Tibial nerve (tissue), 4 donors: ENCODE measurements at regions not wholly inside any gene's neighbourhood (a gene's known extent, or its start where the extent isn't known, plus 50 kb on each side); places are given as distances from the start of the nearest gene placed in this dataset.

Experiments used
- EP300 ChIP-seq, 2 donors: sonication (generic); formaldehyde crosslinking; IDR thresholded peaks; one replicate each; pipeline ENCODE4 v1.6.1; 2017; ENCODE audit warnings: antibody characterized with exemption in 2 of 2, mild to moderate bottlenecking in 1 of 2
- POLR2A ChIP-seq, 2 donors: fragments of 450-650 bp; IDR thresholded peaks; one replicate each; pipeline ENCODE4 v1.6.1; 2017; ENCODE audit warnings: antibody characterized with exemption in 2 of 2, mild to moderate bottlenecking in 2 of 2, moderate library complexity in 2 of 2
- TF ChIP-seq, protein P1 (sequence below), 5 experiments: fragments of 200-600 bp in 3 of 5; fragments of 450-650 bp in 2 of 5; sonication (generic) in 3 of 5; IDR thresholded peaks; one replicate each; pipeline ENCODE4 v1.5.1; 2016 to 2019; ENCODE audit warnings: antibody characterized with exemption in 5 of 5, mild to moderate bottlenecking in 3 of 5, moderate library complexity in 2 of 5

GRCh38 chr9:88300556-88300955, 87.7 kb upstream of the SPIN1 start:
- TF ChIP-seq, protein P1, sequence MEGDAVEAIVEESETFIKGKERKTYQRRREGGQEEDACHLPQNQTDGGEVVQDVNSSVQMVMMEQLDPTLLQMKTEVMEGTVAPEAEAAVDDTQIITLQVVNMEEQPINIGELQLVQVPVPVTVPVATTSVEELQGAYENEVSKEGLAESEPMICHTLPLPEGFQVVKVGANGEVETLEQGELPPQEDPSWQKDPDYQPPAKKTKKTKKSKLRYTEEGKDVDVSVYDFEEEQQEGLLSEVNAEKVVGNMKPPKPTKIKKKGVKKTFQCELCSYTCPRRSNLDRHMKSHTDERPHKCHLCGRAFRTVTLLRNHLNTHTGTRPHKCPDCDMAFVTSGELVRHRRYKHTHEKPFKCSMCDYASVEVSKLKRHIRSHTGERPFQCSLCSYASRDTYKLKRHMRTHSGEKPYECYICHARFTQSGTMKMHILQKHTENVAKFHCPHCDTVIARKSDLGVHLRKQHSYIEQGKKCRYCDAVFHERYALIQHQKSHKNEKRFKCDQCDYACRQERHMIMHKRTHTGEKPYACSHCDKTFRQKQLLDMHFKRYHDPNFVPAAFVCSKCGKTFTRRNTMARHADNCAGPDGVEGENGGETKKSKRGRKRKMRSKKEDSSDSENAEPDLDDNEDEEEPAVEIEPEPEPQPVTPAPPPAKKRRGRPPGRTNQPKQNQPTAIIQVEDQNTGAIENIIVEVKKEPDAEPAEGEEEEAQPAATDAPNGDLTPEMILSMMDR (IDR thresholded peaks at IDR 0.05) = no peak
- TF ChIP-seq POLR2A (IDR thresholded peaks at IDR 0.05) = no peak
- TF ChIP-seq EP300 (IDR thresholded peaks at IDR 0.05) = no peak
